ENCODE measurements at regions not wholly inside any gene's neighbourhood (a gene's known extent, or its start where the extent isn't known, plus 50 kb on each side); places are given as distances from the start of the nearest gene placed in this dataset.

DNA sequence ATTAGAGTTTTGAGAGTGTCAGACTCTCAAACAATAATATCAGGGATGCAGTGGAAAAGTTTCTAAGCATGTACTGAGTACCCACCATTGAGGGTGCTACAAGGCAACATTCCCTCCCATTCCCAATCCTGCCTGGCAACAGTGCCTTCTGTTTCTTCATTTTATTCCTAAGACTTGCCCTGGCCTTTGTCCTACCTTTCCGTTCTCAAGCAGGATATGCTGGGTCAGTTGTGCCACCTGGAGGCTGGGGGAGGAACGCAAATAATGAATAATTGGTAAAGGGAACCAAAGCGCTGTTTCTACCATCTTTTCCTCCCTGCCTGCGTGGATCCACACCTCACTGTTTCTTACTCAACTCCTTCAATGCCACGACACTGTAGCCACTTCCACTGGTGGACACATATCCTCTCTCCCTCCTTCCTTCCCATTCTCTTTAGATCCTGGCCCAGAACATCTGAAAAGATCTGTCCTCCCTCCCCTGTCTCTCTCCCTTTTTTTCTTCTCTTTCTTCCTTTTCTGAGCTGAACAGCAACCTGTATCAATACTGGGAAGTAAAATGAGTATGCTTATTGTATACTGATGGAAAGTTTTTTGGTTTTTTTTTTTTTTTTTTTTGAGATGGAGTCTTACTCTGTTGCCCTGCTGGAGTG, 149.5 kb downstream of the C9orf152 start:
- DNase-seq (ENCODE audit: low spot score) = peak; percentile 42

GRCh38 chr9:110059461-110059860, 148.5 kb downstream of the C9orf152 start:
- DNase-seq (ENCODE audit: low spot score) = no peak

DNA sequence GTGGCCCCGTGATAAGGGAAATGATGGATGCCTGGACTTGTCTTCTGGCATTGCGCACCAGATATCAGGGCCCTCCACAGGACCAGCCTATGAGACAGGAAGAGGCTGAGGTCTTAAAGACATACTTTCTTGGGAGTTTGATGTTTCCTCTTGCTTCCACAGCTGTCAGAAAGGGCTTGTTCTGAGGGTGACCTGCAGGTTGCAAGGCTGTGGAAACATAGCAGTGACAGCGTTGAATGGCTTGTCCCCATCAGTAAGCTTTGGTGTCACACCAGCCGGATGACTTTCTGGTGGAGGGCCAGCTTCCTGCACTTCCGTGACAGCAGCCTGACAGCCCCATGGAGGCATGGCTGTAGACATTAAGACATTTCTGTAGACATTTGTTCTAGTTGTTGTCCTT, 143.2 kb downstream of the C9orf152 start:
- no peak for DNase-seq (ENCODE audit: low spot score)

DNA sequence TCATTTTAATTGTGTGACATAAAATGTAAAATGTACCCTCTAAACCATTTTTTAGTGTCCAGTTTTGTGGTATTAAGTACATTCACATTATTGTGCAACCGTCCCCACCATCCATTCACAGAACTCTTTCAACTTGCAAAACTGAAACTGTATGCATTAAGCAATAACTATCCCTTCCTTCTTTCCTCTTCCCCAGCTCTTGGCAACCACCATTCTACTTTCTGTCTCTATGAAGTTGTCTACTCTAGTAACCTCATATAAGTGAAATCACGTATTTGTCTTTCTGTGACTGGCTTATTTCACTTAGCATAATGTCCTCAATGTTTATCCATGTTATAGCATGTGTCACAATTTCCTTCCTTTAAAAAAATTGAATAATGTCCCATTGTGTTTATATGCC, 142.4 kb downstream of the C9orf152 start:
- DNase-seq (ENCODE audit: low spot score) = no peak

- DNase-seq (ENCODE audit: low spot score) = no peak
These were observed 140.8 kb downstream of the C9orf152 start for GRCh38 chr9:110066929-110067716.

DNA sequence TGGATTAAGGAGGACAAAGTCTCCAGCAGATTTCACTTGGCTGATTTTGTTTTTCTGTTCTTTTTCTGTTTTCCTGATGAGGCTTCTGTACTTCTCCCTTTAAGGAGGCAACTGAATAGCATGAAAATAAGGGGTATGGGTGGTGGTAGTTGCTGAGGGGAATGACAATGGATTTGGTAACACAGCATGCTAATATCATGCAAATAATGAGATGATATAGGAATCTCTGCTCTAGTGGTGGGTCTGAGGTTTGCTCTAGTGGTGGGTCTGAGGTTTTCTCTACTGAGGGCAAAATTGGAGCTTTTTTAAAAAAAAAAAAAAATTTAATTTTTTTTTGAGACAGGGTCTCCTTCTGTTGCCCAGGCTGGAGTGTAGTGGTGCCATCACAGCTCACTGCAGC, 139.7 kb downstream of the C9orf152 start:
- DNase-seq (ENCODE audit: low spot score) = no peak

DNA sequence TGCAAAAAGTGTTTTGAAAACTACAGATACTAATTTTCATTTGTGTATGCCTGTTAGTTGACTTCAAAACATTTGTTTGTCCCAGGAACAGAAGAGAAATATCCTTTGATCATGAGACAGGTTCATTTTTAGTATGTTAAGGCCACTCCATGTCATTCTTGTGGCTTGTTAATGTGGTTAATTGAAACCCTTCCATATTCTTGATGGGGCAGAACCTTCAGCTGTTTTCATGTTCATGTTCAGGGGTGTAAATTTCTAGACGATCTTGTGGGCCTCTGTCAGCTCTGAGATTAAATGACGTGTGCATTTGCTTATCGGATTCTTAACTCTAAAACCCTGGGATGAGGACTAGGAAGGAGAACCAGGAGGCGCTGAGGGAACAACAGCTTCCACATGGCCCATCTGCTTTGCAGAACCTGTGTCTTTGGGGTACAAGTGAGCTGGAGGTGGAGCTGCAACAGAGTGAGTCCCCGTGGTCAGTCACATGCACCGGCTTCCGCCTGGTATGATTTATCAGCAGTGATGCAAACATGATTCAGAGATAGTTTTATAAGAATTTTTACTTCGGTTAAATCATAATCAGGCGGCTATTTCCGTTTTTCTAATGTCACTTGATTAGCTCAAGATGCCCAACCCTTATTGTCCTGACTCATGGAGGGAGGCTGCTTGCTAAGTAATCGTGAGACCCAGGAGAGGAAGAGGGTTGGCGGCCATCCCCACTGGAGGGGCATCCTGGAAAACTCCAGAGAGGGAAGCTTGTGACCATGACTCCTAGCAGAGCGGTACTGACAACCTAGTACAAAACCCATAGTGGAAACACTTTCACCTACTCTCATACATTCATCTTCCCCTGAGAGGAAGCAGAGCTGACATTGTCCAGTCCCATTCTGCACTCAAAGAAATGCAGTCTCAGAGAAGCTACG, 138.4 kb downstream of the C9orf152 start:
- DNase-seq (ENCODE audit: low spot score) = no peak

- no peak for DNase-seq (ENCODE audit: low spot score)
These were observed 135.2 kb downstream of the C9orf152 start for GRCh38 chr9:110072597-110073355.

- DNase-seq (ENCODE audit: low spot score) = no peak
These were observed 134.5 kb downstream of the C9orf152 start for GRCh38 chr9:110073356-110073905.

DNA sequence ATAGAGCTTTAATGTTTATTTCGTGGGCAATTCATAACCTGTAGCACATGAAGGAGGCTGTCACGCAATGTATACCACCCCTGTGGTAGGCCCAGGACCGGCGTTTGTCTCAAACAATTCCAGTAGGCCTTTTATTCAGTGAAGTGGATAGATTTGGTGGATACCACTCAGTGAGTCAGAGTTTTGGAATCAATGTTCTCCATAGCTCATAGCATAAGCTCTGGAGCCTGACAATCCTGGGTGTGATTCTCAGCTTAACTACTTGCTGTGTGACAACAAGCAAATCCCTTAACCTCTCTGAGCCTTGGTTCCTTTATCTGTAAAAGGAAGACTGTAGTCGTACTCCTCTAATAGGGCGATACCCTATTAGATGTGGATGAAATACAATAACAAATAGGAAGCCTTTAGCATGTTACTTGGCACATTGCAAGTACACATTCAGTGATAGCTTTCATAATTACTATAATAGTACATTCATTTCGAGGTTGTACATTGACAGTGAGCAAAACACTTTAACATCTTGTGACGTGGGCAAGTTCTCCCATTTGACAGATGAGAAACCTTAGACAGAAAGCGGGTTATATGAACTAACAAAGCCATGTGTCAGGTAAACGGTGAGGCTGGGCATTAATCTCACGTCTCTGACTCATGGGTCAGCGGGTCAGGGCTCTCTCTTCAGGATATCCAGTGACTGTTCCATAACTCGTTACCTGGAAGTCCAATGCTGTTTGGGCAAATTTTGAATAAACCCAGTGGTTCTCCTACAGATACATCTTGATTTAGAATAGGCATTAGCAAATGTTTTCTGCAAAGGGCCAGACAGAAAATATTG, 130.8 kb downstream of the C9orf152 start:
- no peak for DNase-seq (ENCODE audit: low spot score)

DNA sequence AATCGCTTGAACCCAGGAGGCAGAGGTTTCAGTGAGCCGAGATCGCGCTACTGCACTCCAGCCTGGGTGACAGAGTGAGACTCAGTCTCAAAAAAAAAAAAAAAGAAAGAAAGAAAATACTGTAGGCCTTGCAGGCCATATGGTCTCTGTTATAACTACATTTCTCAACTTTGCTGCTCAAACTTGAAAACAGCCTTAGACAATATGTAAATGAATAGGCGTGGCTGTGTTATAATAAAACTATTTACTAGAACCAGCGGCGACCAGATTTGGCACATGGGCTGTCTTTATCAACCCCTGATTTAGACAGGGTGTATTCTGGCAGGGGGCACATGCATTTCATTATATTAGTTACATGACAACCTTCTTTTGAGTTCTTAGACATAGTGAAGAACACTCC, 130.0 kb downstream of the C9orf152 start:
- no peak for DNase-seq (ENCODE audit: low spot score)

GRCh38 chr9:110078604-110079003, 129.4 kb downstream of the C9orf152 start:
- no peak for DNase-seq (ENCODE audit: low spot score)

DNA sequence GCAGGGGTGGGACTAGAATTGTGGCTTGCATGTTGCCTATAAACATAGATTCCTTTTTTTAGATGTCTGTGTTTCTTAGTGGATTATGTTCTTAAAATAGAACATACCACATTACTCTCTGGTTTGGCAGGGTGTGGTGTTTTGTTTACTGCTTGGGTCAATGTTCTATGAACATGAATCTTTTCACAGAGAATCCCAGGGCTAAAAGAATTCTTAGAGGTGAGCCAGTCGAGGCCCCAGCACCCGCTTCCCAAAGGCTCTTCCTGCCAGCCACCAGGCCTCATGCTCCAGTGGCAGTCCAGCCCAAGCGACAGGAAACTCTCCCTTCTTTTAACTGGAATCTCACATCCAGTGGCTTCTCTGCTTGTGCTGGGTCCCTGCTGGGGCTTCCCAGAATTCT, 126.6 kb downstream of the C9orf152 start:
- no peak for DNase-seq (ENCODE audit: low spot score)

- no peak for DNase-seq (ENCODE audit: low spot score)
These were observed 124.1 kb downstream of the C9orf152 start for GRCh38 chr9:110083866-110084265.

- no peak for DNase-seq (ENCODE audit: low spot score)
These were observed 121.4 kb downstream of the C9orf152 start for GRCh38 chr9:110086537-110086936.

DNA sequence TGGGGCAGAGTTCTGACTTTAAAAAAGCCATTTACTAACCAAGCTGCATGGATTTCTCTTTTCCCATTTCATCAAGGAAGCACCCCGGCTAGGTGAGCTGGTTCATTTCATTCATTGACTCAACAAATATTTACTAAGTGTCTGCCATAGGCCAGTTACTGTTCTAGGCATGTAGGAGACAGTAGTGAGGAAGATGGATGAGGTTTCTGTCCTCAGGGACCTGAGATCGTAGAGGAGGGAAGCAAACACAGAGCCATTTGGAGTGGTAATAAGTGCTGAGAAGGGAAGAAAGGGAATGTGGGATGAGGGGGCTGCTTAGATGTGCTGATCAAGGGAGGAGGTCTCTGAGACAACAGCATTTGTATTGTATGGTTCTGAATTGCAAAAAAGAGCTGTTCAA, 120.4 kb downstream of the C9orf152 start:
- no peak for DNase-seq (ENCODE audit: low spot score)

DNA sequence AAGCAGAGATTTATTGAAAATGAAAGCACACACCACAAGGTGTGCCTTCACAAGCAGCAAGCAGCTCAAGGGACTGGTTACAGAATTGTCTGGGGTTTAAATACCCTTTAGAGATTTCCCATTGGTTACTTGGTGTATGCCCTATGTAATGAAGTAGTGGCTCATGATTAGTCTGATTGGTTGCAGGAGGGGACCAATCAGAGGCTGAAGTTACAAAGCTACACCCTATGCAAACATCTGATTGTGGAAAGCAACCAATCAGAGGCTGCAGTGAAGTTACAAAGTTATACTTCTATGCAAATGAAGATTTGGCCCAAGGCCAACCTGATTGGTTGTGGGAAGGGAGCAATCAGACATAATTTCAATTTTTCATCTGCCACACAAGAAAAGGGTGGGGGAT, 119.9 kb downstream of the C9orf152 start:
- no peak for DNase-seq (ENCODE audit: low spot score)

- DNase-seq (ENCODE audit: low spot score) = no peak
These were observed 118.1 kb downstream of the C9orf152 start for GRCh38 chr9:110089681-110090370.

DNA sequence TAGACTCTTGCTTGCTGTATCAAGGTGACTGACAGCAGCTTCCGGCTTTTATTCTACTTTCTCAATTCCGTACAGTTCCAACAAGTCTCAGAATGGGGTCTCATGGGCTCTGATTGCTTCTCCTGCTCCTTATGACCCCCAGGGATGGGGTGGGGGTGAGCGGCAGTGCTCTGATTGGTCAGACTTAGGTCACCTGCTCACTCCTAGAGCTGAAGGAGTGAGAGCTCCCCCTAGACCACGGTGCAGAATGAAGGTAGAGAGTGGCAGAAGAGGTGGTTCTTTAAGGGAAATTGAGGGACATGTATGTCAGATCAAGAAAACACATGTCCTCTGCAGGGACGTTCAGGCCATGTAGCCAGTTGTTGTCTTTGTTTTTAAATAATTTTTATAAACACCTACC, 115.2 kb downstream of the C9orf152 start:
- DNase-seq (ENCODE audit: low spot score) = no peak

- no peak for DNase-seq (ENCODE audit: low spot score)
These were observed 114.5 kb downstream of the C9orf152 start for GRCh38 chr9:110093417-110093816.

All from CD4-positive, alpha-beta T cell treated with Interleukin-6 at 100 ng/mL for 8 hours (primary cell).